Astrocyte (in vitro differentiated cells and primary cell): ENCODE measurements at regions not wholly inside any gene's neighbourhood (a gene's known extent, or its start where the extent isn't known, plus 50 kb on each side); places are given as distances from the start of the nearest gene placed in this dataset.

Experiments used
- DNase-seq: peaks from one replicate; pipeline ENCODE4 v3.0.0-alpha.2; 2010; ENCODE audit warnings: low read depth
- FAIRE-seq: peaks from 2 replicates; lab custom pipeline; 2011; peaks lifted over from hg19 to GRCh38; lab: Jason Lieb, UNC
- H2AFZ ChIP-seq: 2 replicates; pipeline ENCODE4 v1.6.0; 2012; ENCODE audit warnings: low read depth, low read length, inconsistent platforms
- H3K27ac ChIP-seq: 2 replicates; pipeline ENCODE4 v1.5.1; 2011; ENCODE audit warnings: low read depth, low read length, inconsistent platforms
- H3K27me3 ChIP-seq: 2 replicates; pipeline ENCODE4 v1.6.0; 2011; ENCODE audit warnings: low read length, inconsistent platforms; ENCODE audit not compliant: insufficient read depth
- H3K36me3 ChIP-seq: 2 replicates; pipeline ENCODE4 v1.5.1; 2011; ENCODE audit warnings: low read length, inconsistent platforms; ENCODE audit not compliant: insufficient read depth
- H3K4me1 ChIP-seq: 2 replicates; pipeline ENCODE4 v1.5.1; 2011; ENCODE audit warnings: low read length, inconsistent platforms; ENCODE audit not compliant: insufficient read depth
- H3K4me2 ChIP-seq: 2 replicates; pipeline ENCODE4 v1.6.0; 2012; ENCODE audit warnings: low read length, inconsistent platforms
- H3K4me3 ChIP-seq: 2 replicates; pipeline ENCODE4 v1.5.1; 2011; ENCODE audit warnings: low read depth, mild to moderate bottlenecking, low read length, inconsistent platforms; ENCODE audit not compliant: insufficient read depth
- H3K79me2 ChIP-seq: 2 replicates; pipeline ENCODE4 v1.6.0; 2012; ENCODE audit warnings: mild to moderate bottlenecking, low read length, inconsistent platforms; ENCODE audit not compliant: insufficient read depth
- H3K9ac ChIP-seq: 2 replicates; pipeline ENCODE4 v1.6.0; 2012; ENCODE audit warnings: mild to moderate bottlenecking, low read length, inconsistent platforms
- H3K9me3 ChIP-seq: 2 replicates; pipeline ENCODE4 v1.5.1; 2012; ENCODE audit warnings: low read depth, mild to moderate bottlenecking, low read length, inconsistent platforms; ENCODE audit not compliant: insufficient read depth
- H4K20me1 ChIP-seq: 2 replicates; pipeline ENCODE4 v1.6.0; 2012; ENCODE audit warnings: low read length, inconsistent platforms; ENCODE audit not compliant: insufficient read depth
- H3K27ac Mint-ChIP-seq: one replicate; pipeline ENCODE4 v1.8.0; 2021; ENCODE audit warnings: mild to moderate bottlenecking, mixed read lengths; ENCODE audit not compliant: unreplicated experiment
- H3K27me3 Mint-ChIP-seq: one replicate; pipeline ENCODE4 v1.8.0; 2021; ENCODE audit warnings: low read depth, mixed read lengths; ENCODE audit not compliant: unreplicated experiment
- H3K36me3 Mint-ChIP-seq: one replicate; pipeline ENCODE4 v1.8.0; 2021; ENCODE audit warnings: low read depth, mixed read lengths; ENCODE audit not compliant: unreplicated experiment
- H3K4me1 Mint-ChIP-seq: one replicate; pipeline ENCODE4 v1.8.0; 2021; ENCODE audit warnings: low read depth, mixed read lengths; ENCODE audit not compliant: unreplicated experiment
- H3K4me3 Mint-ChIP-seq: one replicate; pipeline ENCODE4 v1.8.0; 2021; ENCODE audit warnings: mild to moderate bottlenecking, moderate library complexity, mixed read lengths; ENCODE audit not compliant: unreplicated experiment
- H3K9me3 Mint-ChIP-seq: one replicate; pipeline ENCODE4 v1.8.0; 2021; ENCODE audit warnings: mild to moderate bottlenecking, mixed read lengths; ENCODE audit not compliant: unreplicated experiment
- CTCF ChIP-seq: IDR thresholded peaks from 2 replicates; pipeline ENCODE4 v1.5.1; 2011; ENCODE audit warnings: low read depth, mild to moderate bottlenecking, inconsistent platforms, low read length, moderate library complexity; ENCODE audit not compliant: insufficient read depth
- EZH2 ChIP-seq: IDR thresholded peaks from 2 replicates; pipeline ENCODE4 v1.6.1; 2012; ENCODE audit warnings: mild to moderate bottlenecking, low read length, inconsistent platforms; ENCODE audit not compliant: insufficient read depth

- Histone ChIP-seq H3K4me3 (no peak overlapping the region), H3K9me3 (peaks cover 2% of the 10 kb centered on the region), H2AFZ (no peak overlapping the region), H4K20me1 (no peaks in the 10 kb centered on the region), H3K27ac (no peak overlapping the region), H3K4me1 (no peaks in the 10 kb centered on the region), H3K4me2 (no peak overlapping the region), H3K27me3 (no peaks in the 10 kb centered on the region), H3K9ac (no peak overlapping the region), H3K36me3 (no peaks in the 10 kb centered on the region), H3K79me2 (no peaks in the 10 kb centered on the region)
- TF ChIP-seq EZH2 = no peak
- no peak for TF ChIP-seq CTCF
- no peak for FAIRE-seq
- Mint-ChIP-seq H3K27ac (no peak overlapping the region), H3K4me3 (no peak overlapping the region), H3K27me3 (no peaks in the 10 kb centered on the region), H3K9me3 (peaks cover under 1% of the 10 kb centered on the region), H3K4me1 (peaks cover 4% of the 10 kb centered on the region), H3K36me3 (no peaks in the 10 kb centered on the region)
- no peak for DNase-seq
Observed at GRCh38 chr4:12270546-12270945, 841.9 kb upstream of the HS3ST1 start.

GRCh38 chr4:12265554-12265953 lies 836.9 kb upstream of the HS3ST1 start:
- peaks cover 2% of the 10 kb centered on the region for H3K9me3 Mint-ChIP-seq
- Histone ChIP-seq H3K36me3 (no peaks in the 10 kb centered on the region), H3K4me2 (no peak overlapping the region), H3K4me1 (no peaks in the 10 kb centered on the region), H4K20me1 (no peaks in the 10 kb centered on the region), H3K27me3 (no peaks in the 10 kb centered on the region), H3K79me2 (no peaks in the 10 kb centered on the region), H3K4me3 (no peak overlapping the region), H3K9ac (no peak overlapping the region), H3K27ac (no peak overlapping the region), H3K9me3 (no peaks in the 10 kb centered on the region), H2AFZ (no peak overlapping the region)
- no peaks in the 10 kb centered on the region for H3K27me3 Mint-ChIP-seq
- H3K4me3 Mint-ChIP-seq = no peak overlapping the region
- no peak for FAIRE-seq
- no peaks in the 10 kb centered on the region for H3K36me3 Mint-ChIP-seq
- TF ChIP-seq EZH2 = no peak
- TF ChIP-seq CTCF = no peak
- no peaks in the 10 kb centered on the region for H3K4me1 Mint-ChIP-seq
- no peak for DNase-seq
- H3K27ac Mint-ChIP-seq = no peak overlapping the region

- Histone ChIP-seq H3K9ac (no peak overlapping the region), H3K36me3 (no peaks in the 10 kb centered on the region), H3K27ac (no peak overlapping the region), H2AFZ (no peak overlapping the region), H4K20me1 (no peaks in the 10 kb centered on the region), H3K4me1 (no peaks in the 10 kb centered on the region), H3K9me3 (no peaks in the 10 kb centered on the region), H3K27me3 (no peaks in the 10 kb centered on the region), H3K4me3 (no peak overlapping the region), H3K79me2 (no peaks in the 10 kb centered on the region), H3K4me2 (no peak overlapping the region)
- Mint-ChIP-seq H3K27me3 (no peaks in the 10 kb centered on the region), H3K27ac (no peak overlapping the region), H3K4me1 (no peaks in the 10 kb centered on the region), H3K36me3 (no peaks in the 10 kb centered on the region), H3K9me3 (peaks cover 2% of the 10 kb centered on the region), H3K4me3 (no peak overlapping the region)
- no peak for DNase-seq
- TF ChIP-seq EZH2 = no peak
- no peak for TF ChIP-seq CTCF
- no peak for FAIRE-seq
Observed at GRCh38 chr4:12260453-12260852, 831.8 kb upstream of the HS3ST1 start.
